ENCODE measurements at regions not wholly inside any gene's neighbourhood (a gene's known extent, or its start where the extent isn't known, plus 50 kb on each side); places are given as distances from the start of the nearest gene placed in this dataset.

DNA sequence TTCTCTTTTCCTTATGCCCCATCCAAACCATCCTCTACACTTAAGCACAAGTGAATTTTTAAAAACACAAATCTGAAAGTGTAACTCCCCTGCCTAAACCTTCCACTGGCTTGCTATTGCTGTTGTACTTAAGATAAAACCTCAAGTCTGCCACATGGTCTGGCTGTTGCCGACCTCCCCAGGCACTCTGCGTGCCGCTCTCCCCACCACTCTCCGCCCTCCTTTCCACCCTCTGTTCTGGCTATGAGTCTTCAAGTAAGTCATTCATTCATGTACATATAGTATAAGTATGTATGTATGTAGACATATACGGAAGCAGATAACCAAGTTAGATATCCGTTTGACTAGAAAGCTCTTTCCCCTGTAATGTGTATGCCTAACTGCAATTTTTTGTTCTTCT is 94.7 kb upstream of the ANKRD55 start:
- TF ChIP-seq, protein P1, sequence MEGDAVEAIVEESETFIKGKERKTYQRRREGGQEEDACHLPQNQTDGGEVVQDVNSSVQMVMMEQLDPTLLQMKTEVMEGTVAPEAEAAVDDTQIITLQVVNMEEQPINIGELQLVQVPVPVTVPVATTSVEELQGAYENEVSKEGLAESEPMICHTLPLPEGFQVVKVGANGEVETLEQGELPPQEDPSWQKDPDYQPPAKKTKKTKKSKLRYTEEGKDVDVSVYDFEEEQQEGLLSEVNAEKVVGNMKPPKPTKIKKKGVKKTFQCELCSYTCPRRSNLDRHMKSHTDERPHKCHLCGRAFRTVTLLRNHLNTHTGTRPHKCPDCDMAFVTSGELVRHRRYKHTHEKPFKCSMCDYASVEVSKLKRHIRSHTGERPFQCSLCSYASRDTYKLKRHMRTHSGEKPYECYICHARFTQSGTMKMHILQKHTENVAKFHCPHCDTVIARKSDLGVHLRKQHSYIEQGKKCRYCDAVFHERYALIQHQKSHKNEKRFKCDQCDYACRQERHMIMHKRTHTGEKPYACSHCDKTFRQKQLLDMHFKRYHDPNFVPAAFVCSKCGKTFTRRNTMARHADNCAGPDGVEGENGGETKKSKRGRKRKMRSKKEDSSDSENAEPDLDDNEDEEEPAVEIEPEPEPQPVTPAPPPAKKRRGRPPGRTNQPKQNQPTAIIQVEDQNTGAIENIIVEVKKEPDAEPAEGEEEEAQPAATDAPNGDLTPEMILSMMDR (IDR thresholded peaks at IDR 0.05; ENCODE audit: poor library complexity): no peak
- TF ChIP-seq EZH2phosphoT487 (IDR thresholded peaks at IDR 0.05; ENCODE audit: low read depth, severe bottlenecking, unreplicated experiment): no peak
- TF ChIP-seq EZH2 (IDR thresholded peaks at IDR 0.05; ENCODE audit: borderline replicate concordance): no peak
